BE2C (cell line): ENCODE measurements at regions not wholly inside any gene's neighbourhood (a gene's known extent, or its start where the extent isn't known, plus 50 kb on each side); places are given as distances from the start of the nearest gene placed in this dataset.

Experiments used
- DNase-seq: peaks from one replicate; pipeline ENCODE4 v3.0.0-alpha.2; 2020
- H3K27me3 ChIP-seq: fragments of 250-450 bp; sonication (Bioruptor Pico); 2 replicates; pipeline ENCODE4 v1.5.1; 2020; ENCODE audit warnings: mild to moderate bottlenecking
- H3K36me3 ChIP-seq: fragments of 250-450 bp; sonication (Bioruptor Pico); 2 replicates; pipeline ENCODE4 v1.5.1; 2020; ENCODE audit warnings: mild to moderate bottlenecking
- H3K4me1 ChIP-seq: fragments of 250-450 bp; sonication (Bioruptor Pico); 2 replicates; pipeline ENCODE4 v1.5.1; 2020
- H3K4me3 ChIP-seq: 2 replicates; pipeline ENCODE4 v1.5.1; 2011; ENCODE audit warnings: low read depth, low read length
- H3K9me3 ChIP-seq: fragments of 250-450 bp; sonication (Bioruptor Pico); 2 replicates; pipeline ENCODE4 v1.5.1; 2020
- TF ChIP-seq, protein P1 (sequence below): IDR thresholded peaks from 2 replicates; pipeline ENCODE4 v1.5.1; 2012; ENCODE audit warnings: mild to moderate bottlenecking, low read depth, low read length

DNA sequence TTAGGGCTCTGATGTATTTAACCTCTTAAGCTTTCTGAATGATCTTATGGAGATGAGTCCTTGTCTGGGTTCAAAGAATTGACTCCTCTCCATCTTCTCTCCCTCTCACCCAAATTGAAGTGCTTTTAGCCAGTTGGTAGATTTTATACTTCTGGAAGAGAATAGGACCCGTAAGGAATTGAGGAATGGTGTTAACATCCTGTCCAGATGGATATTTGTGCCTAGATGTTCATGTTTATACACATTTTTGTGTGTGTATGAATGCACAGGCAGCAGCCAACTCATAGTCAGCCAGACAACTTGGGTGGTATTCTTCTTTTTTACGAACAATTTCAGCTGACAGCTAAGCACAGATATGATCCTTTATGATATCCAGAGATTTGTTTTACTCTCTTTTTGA, 449.6 kb upstream of the RGS6 start:
- no peaks in the 10 kb centered on the region; the same call in 1 of the 2 replicates for H3K27me3 ChIP-seq
- H3K36me3 ChIP-seq: no peaks in the 10 kb centered on the region
- H3K4me1 ChIP-seq: no peaks in the 10 kb centered on the region
- no peak for DNase-seq
- TF ChIP-seq, protein P1, sequence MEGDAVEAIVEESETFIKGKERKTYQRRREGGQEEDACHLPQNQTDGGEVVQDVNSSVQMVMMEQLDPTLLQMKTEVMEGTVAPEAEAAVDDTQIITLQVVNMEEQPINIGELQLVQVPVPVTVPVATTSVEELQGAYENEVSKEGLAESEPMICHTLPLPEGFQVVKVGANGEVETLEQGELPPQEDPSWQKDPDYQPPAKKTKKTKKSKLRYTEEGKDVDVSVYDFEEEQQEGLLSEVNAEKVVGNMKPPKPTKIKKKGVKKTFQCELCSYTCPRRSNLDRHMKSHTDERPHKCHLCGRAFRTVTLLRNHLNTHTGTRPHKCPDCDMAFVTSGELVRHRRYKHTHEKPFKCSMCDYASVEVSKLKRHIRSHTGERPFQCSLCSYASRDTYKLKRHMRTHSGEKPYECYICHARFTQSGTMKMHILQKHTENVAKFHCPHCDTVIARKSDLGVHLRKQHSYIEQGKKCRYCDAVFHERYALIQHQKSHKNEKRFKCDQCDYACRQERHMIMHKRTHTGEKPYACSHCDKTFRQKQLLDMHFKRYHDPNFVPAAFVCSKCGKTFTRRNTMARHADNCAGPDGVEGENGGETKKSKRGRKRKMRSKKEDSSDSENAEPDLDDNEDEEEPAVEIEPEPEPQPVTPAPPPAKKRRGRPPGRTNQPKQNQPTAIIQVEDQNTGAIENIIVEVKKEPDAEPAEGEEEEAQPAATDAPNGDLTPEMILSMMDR: no peak
- no peaks in the 10 kb centered on the region for H3K9me3 ChIP-seq
- no peak overlapping the region for H3K4me3 ChIP-seq

DNA sequence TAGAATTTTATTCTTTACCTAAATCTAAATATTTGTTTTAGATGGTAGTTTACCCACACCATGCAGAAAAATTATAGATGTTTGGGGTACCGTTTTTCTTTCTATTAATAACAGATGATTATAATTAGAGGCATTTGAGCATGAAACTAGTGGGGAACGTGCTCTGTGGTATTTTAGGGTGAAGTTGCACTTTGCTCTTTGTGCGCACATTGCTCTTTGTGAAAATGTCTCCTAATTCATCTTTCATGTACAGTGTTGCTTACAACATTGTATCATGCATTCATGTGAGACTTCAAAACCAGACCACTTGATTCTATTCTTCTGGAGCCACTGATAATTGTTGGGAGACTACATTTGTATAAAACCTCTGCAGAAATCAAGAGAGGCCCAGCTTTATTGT, 449.1 kb upstream of the RGS6 start:
- Histone ChIP-seq H3K27me3 (no peaks in the 10 kb centered on the region; the same call in 1 of the 2 replicates), H3K4me3 (no peak overlapping the region), H3K9me3 (no peaks in the 10 kb centered on the region), H3K36me3 (no peaks in the 10 kb centered on the region), H3K4me1 (no peaks in the 10 kb centered on the region)
- TF ChIP-seq, protein P1: no peak
- DNase-seq: no peak

DNA sequence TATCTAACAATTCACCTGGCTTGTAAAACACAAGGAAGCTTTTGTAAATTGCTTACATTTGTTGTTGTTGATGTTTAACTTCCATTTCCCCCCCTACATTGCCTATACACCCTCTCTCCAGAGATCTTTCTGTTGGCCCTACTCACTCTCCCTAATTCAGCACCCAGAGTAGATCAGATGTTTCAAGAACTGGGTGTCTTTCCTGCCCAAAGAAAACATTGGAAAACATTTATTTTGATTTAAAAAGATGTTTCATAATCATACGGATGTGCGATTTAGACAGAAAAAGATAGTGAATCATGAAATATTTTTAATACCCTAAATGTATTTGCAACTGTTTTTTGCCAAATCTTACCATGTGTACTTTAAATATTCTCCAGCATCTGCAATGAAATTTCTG, 446.4 kb upstream of the RGS6 start:
- Histone ChIP-seq H3K9me3 (no peaks in the 10 kb centered on the region), H3K4me1 (peaks cover 3% of the 10 kb centered on the region; the same call in 1 of the 2 replicates), H3K4me3 (no peak overlapping the region), H3K27me3 (no peaks in the 10 kb centered on the region; the same call in 1 of the 2 replicates), H3K36me3 (no peaks in the 10 kb centered on the region)
- DNase-seq: no peak
- TF ChIP-seq, protein P1: no peak

DNA sequence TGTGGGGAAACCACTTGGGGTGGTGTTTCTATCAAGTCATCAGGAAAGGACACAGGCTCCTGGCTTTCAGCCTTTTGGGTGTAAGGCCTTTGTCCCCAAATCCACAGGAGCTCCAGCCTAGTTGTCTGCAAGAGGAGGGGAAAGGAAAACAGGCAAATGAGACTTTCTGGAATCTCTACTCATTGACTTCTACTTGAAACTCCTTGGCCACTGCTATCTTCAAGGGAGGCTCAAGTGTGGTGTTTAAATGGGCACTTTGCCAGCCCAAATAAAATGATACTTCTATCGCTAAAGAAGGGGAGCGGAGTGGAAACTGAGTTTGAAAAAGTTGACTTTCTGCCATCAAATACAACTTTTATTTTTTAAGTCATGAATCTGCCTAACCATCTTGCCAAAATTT, 445.9 kb upstream of the RGS6 start:
- H3K4me1 ChIP-seq: peaks cover 3% of the 10 kb centered on the region; the same call in 1 of the 2 replicates
- TF ChIP-seq, protein P1: no peak
- H3K9me3 ChIP-seq: no peaks in the 10 kb centered on the region
- H3K36me3 ChIP-seq: no peaks in the 10 kb centered on the region
- no peaks in the 10 kb centered on the region; the same call in 1 of the 2 replicates for H3K27me3 ChIP-seq
- H3K4me3 ChIP-seq: no peak overlapping the region
- DNase-seq: no peak

DNA sequence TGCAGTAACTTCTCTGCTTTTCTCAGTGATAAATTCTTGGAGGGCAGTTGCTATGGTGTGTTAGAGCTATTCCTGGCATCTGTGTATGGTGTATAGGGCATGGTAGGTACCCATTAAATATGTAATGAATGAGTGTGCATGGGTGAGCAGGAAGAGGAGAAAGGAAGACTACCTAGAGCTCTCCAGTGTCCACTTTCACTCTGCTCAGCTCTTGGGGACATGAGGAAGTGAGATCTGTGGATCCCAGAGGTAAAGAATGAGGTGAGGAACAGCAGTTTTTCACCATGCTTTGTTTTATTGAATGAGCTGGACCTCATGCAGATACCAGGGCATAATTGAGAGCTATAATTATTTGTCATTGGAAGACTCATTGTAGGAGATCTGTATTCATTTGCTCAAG, 444.8 kb upstream of the RGS6 start:
- H3K4me3 ChIP-seq: no peak overlapping the region
- peaks cover 3% of the 10 kb centered on the region; the same call in 1 of the 2 replicates for H3K4me1 ChIP-seq
- TF ChIP-seq, protein P1: no peak
- DNase-seq: no peak
- H3K36me3 ChIP-seq: no peaks in the 10 kb centered on the region
- H3K9me3 ChIP-seq: no peaks in the 10 kb centered on the region
- no peaks in the 10 kb centered on the region; the same call in 1 of the 2 replicates for H3K27me3 ChIP-seq

DNA sequence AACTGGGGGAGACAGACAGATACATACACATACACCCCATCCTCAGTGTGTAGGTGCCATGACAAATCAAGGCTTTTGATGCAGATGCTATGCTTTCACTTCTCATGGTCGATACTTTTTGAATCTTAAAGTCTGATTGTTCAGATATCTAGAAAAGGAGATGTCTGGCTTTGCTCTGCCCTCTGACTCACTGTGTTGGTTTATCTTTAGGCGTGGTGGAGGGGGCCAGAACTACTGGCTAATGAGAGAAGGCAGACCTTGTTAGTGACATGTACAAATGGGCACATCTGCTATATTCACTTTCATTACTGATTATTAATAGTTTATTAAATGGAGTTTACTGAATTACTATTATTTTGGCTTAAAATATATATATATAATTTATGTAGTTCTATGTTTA, 444.3 kb upstream of the RGS6 start:
- TF ChIP-seq, protein P1: no peak
- Histone ChIP-seq H3K9me3 (no peaks in the 10 kb centered on the region), H3K27me3 (no peaks in the 10 kb centered on the region; the same call in 1 of the 2 replicates), H3K4me1 (peaks cover 3% of the 10 kb centered on the region; the same call in 1 of the 2 replicates), H3K4me3 (no peak overlapping the region), H3K36me3 (no peaks in the 10 kb centered on the region)
- DNase-seq: no peak
